ENCODE measurements at regions not wholly inside any gene's neighbourhood (a gene's known extent, or its start where the extent isn't known, plus 50 kb on each side); places are given as distances from the start of the nearest gene placed in this dataset.

DNA sequence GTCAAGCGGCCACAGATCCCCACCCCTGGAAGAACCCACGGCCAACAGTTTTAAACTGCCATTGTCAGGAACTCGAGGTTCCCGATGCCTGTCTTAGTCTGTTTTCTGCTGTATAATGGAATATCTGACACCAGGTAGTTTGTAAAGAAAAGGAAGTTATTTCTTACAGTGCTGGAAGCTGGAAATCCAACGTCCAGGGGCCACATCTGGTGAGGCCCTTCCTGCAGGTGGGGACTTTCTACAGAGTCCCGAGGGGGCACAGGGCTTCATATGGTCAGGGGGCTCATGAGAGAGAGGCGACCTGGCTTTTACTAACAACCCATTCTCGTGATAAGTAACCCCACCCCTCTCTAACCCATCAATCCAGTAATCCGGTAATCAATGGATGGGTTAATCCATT, 501.6 kb upstream of the MYT1L start:
- Histone ChIP-seq H3K4me2 (no peak overlapping the region), H3K36me3 (replicated peaks; ENCODE audit: insufficient read depth, low read depth) (no peaks in the 10 kb centered on the region), H3K9me2 (replicated peaks; ENCODE audit: insufficient read depth) (no peaks in the 10 kb centered on the region), H4K20me1 (ENCODE audit: insufficient read depth, poor library complexity, severe bottlenecking) (no peaks in the 10 kb centered on the region), H3K27me3 (no peaks in the 10 kb centered on the region), H3K4me1 (ENCODE audit: insufficient read depth) (no peaks in the 10 kb centered on the region), H3K79me2 (no peaks in the 10 kb centered on the region), H3K4me3 (no peak overlapping the region), H3K9me3 (ENCODE audit: low read depth) (no peaks in the 10 kb centered on the region), H2AFZ (no peak overlapping the region), H3K27ac (no peak overlapping the region)
- no peak for DNase-seq (ENCODE audit: low spot score)
- TF ChIP-seq, protein P1, sequence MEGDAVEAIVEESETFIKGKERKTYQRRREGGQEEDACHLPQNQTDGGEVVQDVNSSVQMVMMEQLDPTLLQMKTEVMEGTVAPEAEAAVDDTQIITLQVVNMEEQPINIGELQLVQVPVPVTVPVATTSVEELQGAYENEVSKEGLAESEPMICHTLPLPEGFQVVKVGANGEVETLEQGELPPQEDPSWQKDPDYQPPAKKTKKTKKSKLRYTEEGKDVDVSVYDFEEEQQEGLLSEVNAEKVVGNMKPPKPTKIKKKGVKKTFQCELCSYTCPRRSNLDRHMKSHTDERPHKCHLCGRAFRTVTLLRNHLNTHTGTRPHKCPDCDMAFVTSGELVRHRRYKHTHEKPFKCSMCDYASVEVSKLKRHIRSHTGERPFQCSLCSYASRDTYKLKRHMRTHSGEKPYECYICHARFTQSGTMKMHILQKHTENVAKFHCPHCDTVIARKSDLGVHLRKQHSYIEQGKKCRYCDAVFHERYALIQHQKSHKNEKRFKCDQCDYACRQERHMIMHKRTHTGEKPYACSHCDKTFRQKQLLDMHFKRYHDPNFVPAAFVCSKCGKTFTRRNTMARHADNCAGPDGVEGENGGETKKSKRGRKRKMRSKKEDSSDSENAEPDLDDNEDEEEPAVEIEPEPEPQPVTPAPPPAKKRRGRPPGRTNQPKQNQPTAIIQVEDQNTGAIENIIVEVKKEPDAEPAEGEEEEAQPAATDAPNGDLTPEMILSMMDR (IDR thresholded peaks at IDR 0.05; ENCODE audit: poor library complexity), result no peak
- TF ChIP-seq EZH2phosphoT487 (IDR thresholded peaks at IDR 0.05; ENCODE audit: low read depth, severe bottlenecking, unreplicated experiment) (no peak), EZH2 (IDR thresholded peaks at IDR 0.05; ENCODE audit: borderline replicate concordance) (no peak)
- 89% methylated on average over 9 of the region's 9 CpGs for WGBS (ENCODE audit: low lambda C conversion rate, missing lambda C conversion rate)

DNA sequence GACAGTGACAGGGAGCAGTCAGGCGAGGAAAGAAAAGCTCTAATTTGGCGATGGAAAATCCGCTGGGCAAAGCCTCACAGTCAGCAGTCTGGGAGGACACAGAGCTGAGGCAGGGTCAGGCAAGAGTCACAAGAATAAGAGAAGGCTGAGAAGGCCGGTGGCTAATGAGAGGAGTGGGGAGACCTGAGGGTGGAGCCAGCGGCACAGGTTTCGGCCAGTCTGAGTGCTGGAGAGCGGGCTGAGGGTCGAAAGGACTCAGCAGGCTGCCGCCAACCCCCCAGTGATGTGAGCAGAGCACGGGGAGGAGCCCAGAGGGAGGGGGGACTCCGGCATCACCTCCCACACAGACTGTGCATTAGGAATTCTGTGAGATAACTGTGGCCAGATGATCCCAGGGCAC, 500.6 kb upstream of the MYT1L start:
- no peak overlapping the region for H2AFZ ChIP-seq
- H4K20me1 ChIP-seq (ENCODE audit: insufficient read depth, poor library complexity, severe bottlenecking), result no peaks in the 10 kb centered on the region
- H3K4me1 ChIP-seq (ENCODE audit: insufficient read depth), result no peaks in the 10 kb centered on the region
- no peaks in the 10 kb centered on the region for H3K27me3 ChIP-seq
- H3K79me2 ChIP-seq, result no peaks in the 10 kb centered on the region
- H3K9me3 ChIP-seq (ENCODE audit: low read depth), result no peaks in the 10 kb centered on the region
- no peak for TF ChIP-seq EZH2 (IDR thresholded peaks at IDR 0.05; ENCODE audit: borderline replicate concordance)
- no peak for TF ChIP-seq EZH2phosphoT487 (IDR thresholded peaks at IDR 0.05; ENCODE audit: low read depth, severe bottlenecking, unreplicated experiment)
- TF ChIP-seq, protein P1 (IDR thresholded peaks at IDR 0.05; ENCODE audit: poor library complexity), result no peak
- no peak overlapping the region for H3K27ac ChIP-seq
- DNase-seq (ENCODE audit: low spot score), result no peak
- H3K36me3 ChIP-seq (replicated peaks; ENCODE audit: insufficient read depth, low read depth), result no peaks in the 10 kb centered on the region
- H3K9me2 ChIP-seq (replicated peaks; ENCODE audit: insufficient read depth), result no peaks in the 10 kb centered on the region
- whole genome bisulfite sequencing (ENCODE audit: low lambda C conversion rate, missing lambda C conversion rate), result 58% methylated on average over 11 of the region's 11 CpGs
- H3K4me3 ChIP-seq, result no peak overlapping the region
- no peak overlapping the region for H3K4me2 ChIP-seq

DNA sequence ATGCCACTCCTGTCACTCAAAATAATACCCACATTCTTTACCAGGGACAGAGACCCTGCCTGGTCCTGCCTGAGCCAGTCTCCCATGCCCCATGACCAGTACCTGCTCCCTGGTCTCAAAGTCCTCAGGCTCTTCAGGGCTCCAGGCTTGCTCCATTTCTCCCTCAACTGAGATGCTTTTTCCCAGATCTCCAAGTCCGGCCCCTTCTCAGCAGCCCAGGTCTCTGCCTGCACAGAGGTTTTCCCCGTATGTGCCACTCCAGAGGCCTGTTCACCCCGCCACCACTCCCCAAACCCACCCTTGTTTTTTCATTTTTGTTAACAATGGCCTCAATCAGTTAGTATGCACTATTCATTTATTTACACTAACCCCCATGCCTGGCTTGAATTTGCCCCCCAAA, 499.5 kb upstream of the MYT1L start:
- DNase-seq (ENCODE audit: low spot score), result no peak

More for the DNA sequence above, 499.5 kb upstream of the MYT1L start:
- 91% methylated on average over 3 of the region's 3 CpGs for WGBS (ENCODE audit: low lambda C conversion rate, missing lambda C conversion rate)
- Histone ChIP-seq H3K9me2 (replicated peaks; ENCODE audit: insufficient read depth) (no peaks in the 10 kb centered on the region), H3K9me3 (ENCODE audit: low read depth) (no peaks in the 10 kb centered on the region), H2AFZ (no peak overlapping the region), H3K4me3 (no peak overlapping the region), H3K79me2 (no peaks in the 10 kb centered on the region), H4K20me1 (ENCODE audit: insufficient read depth, poor library complexity, severe bottlenecking) (no peaks in the 10 kb centered on the region), H3K36me3 (replicated peaks; ENCODE audit: insufficient read depth, low read depth) (no peaks in the 10 kb centered on the region), H3K4me2 (no peak overlapping the region), H3K27ac (no peak overlapping the region), H3K4me1 (ENCODE audit: insufficient read depth) (no peaks in the 10 kb centered on the region), H3K27me3 (no peaks in the 10 kb centered on the region)
- TF ChIP-seq EZH2phosphoT487 (IDR thresholded peaks at IDR 0.05; ENCODE audit: low read depth, severe bottlenecking, unreplicated experiment) (no peak), EZH2 (IDR thresholded peaks at IDR 0.05; ENCODE audit: borderline replicate concordance) (no peak)
- TF ChIP-seq, protein P1 (IDR thresholded peaks at IDR 0.05; ENCODE audit: poor library complexity), result no peak
